ENCODE measurements at regions not wholly inside any gene's neighbourhood (a gene's known extent, or its start where the extent isn't known, plus 50 kb on each side); places are given as distances from the start of the nearest gene placed in this dataset.
A peak's percentile ranks its signal among the peaks of the same experiment; 100 is the strongest.

DNA sequence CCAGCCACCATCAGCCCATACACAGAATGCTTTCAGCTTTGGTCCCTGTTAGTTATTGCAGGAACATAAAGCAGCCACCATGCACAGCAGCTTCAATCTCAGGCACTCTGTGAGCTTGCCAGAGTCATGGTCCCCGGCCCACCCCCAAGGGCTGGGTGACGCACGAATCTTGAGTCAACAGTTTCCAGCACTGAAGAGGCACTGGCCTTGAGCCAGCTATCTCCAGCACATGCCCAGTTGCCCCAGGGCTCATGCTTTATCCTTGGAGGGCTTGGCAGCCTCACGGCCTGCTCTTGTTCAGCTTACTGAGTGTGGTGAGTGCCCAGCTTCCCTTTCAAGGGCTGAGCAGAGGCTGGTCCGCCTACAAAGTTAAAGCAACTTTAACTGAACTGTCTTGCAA is 200.7 kb upstream of the RAB4A start:
- in situ Hi-C loops (cut with HindIII; ENCODE audit: low pct_ligation_motif_present, low pct_unique_long_range_greater_than_20kb, low sequenced_read_pairs): no loop called here
- peak; percentile 63 for DNase-seq

- DNase-seq: no peak
- in situ Hi-C loops (cut with HindIII; ENCODE audit: low pct_ligation_motif_present, low pct_unique_long_range_greater_than_20kb, low sequenced_read_pairs): no loop called here
Measured at GRCh38 chr1:229073251-229073650, 197.7 kb upstream of the RAB4A start.

- no peak for DNase-seq
- in situ Hi-C loops (cut with HindIII; ENCODE audit: low pct_ligation_motif_present, low pct_unique_long_range_greater_than_20kb, low sequenced_read_pairs): no loop called here
Measured at GRCh38 chr1:229075217-229075616, 195.7 kb upstream of the RAB4A start.

DNA sequence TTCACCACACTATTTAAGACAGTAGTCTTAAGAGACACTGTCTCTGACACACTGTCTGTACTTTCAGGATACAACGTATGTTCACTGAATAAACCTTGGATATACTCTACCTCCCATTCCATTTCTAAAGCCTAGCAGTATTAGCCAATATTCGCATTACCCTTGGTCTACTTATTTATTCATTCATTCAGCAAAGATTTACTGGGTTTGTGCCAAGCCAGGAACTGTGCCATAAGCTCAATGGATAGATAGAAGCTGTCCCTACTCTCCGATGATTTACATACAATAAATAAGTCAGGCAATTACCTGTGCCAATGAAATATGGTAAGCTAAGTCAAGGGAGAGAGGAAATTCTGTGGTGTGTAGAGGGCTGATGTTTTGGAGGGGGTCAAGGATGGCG is 195.2 kb upstream of the RAB4A start:
- in situ Hi-C loops (cut with HindIII; ENCODE audit: low pct_ligation_motif_present, low pct_unique_long_range_greater_than_20kb, low sequenced_read_pairs): no loop called here
- DNase-seq: no peak

DNA sequence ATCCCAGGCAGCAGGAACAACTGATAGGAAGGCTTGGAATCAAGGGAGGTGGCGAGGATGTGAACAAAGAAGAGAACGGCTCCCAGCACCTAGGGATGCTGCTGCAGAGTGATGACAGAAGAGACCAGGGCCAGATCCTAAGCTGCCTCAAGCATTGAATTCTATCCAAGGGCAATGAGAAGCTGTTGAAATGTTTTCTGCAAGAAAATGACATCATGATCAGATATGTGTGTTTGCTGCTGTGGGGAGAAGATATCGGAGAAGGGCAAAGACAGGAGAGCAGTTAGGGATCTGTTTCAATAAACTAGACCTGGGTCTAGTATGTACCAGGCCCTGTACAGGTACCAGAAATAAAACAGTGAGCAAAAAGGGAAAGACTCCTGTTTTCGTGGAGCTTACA is 194.7 kb upstream of the RAB4A start:
- in situ Hi-C loops (cut with HindIII; ENCODE audit: low pct_ligation_motif_present, low pct_unique_long_range_greater_than_20kb, low sequenced_read_pairs): no loop called here
- no peak for DNase-seq

GRCh38 chr1:229079016-229079595 is 191.8 kb upstream of the RAB4A start:
- in situ Hi-C loops (cut with HindIII; ENCODE audit: low pct_ligation_motif_present, low pct_unique_long_range_greater_than_20kb, low sequenced_read_pairs): no loop called here
- no peak for DNase-seq

DNA sequence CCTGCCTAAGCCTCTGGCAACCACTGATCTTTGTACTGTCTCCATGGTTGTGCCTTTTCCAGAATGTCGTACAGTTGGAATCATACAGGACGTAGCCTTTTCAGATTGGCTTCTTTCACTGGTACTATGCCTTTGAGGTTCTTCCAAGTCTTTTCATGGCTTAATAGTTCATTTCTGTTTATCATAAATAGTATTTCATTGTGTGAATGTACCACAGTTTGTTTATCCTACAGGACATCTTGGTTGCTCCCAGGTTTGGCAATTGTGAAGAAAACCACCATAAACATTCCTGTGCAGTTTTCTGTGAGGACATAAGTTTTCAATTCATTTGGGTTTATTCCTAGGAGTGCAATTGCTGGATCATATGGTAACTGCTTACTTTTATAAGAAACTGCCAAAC is 190.6 kb upstream of the RAB4A start:
- in situ Hi-C loops (cut with HindIII; ENCODE audit: low pct_ligation_motif_present, low pct_unique_long_range_greater_than_20kb, low sequenced_read_pairs): no loop called here

GRCh38 chr1:229085291-229085690 is 185.6 kb upstream of the RAB4A start:
- no peak for DNase-seq
- in situ Hi-C loops (cut with HindIII; ENCODE audit: low pct_ligation_motif_present, low pct_unique_long_range_greater_than_20kb, low sequenced_read_pairs): no loop called here

More for the DNA sequence above, 190.6 kb upstream of the RAB4A start:
- no peak for DNase-seq

- in situ Hi-C loops (cut with HindIII; ENCODE audit: low pct_ligation_motif_present, low pct_unique_long_range_greater_than_20kb, low sequenced_read_pairs): no loop called here
- no peak for DNase-seq
Measured at GRCh38 chr1:229086091-229086490, 184.8 kb upstream of the RAB4A start.

GRCh38 chr1:229086686-229087085 is 184.2 kb upstream of the RAB4A start:
- in situ Hi-C loops (cut with HindIII; ENCODE audit: low pct_ligation_motif_present, low pct_unique_long_range_greater_than_20kb, low sequenced_read_pairs): no loop called here
- DNase-seq: no peak

DNA sequence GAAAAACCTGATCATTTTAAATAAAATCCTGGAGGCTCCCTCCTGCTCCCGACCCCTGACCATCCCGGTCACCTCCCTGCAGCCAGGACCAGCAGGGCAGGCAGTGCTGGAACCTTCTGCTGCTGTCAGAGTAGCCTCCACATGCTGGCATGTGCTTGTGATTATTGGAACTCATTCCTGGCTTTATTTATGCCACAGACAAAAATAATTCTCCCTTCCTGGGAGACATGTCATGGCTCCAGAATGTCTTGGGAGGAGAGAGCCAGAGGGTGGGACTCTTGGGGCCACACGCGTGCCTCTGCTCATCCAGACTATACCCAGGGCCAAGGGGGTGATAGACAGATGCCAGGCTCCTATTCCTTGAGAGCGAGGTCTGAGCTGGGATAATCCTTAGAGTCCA is 183.6 kb upstream of the RAB4A start:
- in situ Hi-C loops (cut with HindIII; ENCODE audit: low pct_ligation_motif_present, low pct_unique_long_range_greater_than_20kb, low sequenced_read_pairs): no loop called here
- DNase-seq: no peak

DNA sequence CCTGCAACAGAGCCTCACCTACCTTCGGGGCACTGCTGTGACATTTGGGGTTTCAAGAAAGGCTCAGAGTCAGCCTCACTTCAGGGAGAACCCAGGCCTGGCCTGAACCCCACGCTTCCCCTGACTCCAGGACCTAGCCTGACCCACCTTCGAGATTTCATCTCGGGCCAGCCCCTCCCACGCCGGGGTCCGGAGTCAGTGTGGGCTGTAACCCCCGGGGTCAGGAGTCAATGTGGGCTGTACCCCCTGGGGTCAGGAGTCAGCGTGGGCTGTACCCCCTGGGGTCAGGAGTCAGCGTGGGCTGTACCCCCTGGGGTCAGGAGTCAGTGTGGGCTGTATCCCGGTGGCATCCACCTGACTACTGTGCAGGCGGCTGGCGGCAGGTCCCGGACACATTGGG is 183.0 kb upstream of the RAB4A start:
- DNase-seq: no peak
- in situ Hi-C loops (cut with HindIII; ENCODE audit: low pct_ligation_motif_present, low pct_unique_long_range_greater_than_20kb, low sequenced_read_pairs): no loop called here

- in situ Hi-C loops (cut with HindIII; ENCODE audit: low pct_ligation_motif_present, low pct_unique_long_range_greater_than_20kb, low sequenced_read_pairs): no loop called here
- DNase-seq: no peak
Measured at GRCh38 chr1:229088711-229089110, 182.2 kb upstream of the RAB4A start.

DNA sequence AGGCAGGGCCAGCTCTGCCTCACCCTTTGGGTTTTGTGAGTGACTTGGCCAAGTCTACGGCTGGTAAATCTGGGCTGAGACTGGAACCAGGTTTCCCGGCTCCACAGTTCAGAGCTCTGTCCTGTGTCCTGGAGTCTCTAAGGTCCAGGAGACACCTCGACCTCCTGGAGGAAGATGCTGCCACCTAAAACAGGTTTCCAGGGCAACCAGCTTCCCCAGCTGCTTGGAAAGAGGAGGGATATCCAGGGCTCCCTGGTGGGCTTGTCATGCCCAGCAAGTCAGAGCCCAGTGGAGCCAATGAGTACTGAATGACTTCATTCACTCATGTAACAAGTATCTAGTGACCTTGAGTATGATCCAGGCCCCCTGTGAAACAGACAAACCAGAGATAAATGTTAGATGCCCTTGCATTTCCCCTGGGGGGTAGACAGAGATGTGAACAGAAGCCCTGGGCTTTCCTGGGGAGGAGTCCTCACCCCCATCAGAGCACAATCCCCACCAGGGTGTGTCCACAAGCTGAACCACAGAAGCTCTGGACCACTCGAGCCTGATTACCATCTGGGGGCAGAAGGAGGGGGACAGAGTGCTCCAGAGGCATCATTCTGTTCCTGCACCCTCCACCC is 181.2 kb upstream of the RAB4A start:
- in situ Hi-C loops (cut with HindIII; ENCODE audit: low pct_ligation_motif_present, low pct_unique_long_range_greater_than_20kb, low sequenced_read_pairs): no loop called here

DNA sequence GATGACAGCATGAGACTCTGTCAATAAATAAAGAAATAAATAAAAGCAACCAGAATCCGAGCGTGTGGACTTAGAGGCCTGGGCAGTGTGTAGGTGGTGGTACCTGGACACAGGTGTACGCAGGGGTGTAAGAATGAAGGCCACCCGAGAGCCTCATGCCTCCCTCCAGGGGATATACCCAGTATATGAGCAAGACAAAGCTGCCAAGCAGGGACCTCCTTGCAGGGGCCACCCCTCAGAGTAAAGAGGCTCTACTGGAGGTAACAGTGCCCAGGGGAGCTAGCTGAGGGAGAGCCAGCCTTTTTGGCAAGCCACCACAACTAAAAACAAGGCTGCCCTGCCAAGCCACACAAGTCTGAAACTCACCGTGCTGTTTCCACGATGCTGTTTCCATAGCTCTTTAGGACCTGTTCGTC is 179.2 kb upstream of the RAB4A start:
- DNase-seq: no peak
- in situ Hi-C loops (cut with HindIII; ENCODE audit: low pct_ligation_motif_present, low pct_unique_long_range_greater_than_20kb, low sequenced_read_pairs): no loop called here

More for the DNA sequence above, 181.2 kb upstream of the RAB4A start:
- no peak for DNase-seq

DNA sequence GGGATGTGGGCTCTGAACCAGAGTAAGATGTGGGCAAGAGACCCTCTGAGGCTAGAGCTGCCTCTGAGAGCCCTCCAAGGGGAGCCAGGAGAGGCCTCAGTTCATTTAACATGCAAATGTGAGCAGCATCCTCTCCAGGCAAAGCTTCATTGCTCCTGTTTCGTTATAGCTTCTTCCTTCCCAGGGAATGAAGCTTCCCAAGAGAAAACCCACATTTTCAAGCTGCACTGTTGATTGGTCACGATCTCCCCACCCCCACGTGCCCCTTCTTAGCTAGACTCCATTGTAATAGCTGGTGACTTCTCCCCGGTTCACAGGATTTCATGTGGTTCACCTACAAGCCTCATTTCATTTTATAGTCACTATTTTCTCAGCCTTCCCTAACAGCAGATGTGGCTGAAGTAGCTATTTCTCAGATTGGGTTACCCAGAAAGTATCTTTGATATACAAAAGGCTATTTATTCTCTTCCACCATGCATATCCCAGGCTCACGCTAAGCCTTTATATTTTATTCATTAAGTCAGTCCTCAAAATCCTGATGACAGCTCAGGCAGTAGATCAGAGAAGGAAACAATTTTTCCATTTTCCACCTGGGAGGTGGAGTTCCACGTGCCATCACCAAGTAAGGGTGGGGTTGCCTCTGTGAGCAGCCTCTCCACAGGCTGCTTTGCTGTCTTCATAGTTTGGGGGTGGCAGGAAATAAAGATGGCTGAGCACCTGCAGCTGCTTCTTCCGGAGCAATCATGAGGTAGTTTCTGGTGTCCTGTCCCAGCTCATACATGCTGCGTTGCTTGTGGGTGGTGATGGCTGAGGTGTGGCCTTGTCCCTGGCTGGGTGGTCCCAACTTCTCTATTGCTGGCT is 178.3 kb upstream of the RAB4A start:
- no peak for DNase-seq
- in situ Hi-C loops (cut with HindIII; ENCODE audit: low pct_ligation_motif_present, low pct_unique_long_range_greater_than_20kb, low sequenced_read_pairs): no loop called here

GRCh38 chr1:229093238-229093540 is 177.7 kb upstream of the RAB4A start:
- in situ Hi-C loops (cut with HindIII; ENCODE audit: low pct_ligation_motif_present, low pct_unique_long_range_greater_than_20kb, low sequenced_read_pairs): no loop called here
- no peak for DNase-seq

DNA sequence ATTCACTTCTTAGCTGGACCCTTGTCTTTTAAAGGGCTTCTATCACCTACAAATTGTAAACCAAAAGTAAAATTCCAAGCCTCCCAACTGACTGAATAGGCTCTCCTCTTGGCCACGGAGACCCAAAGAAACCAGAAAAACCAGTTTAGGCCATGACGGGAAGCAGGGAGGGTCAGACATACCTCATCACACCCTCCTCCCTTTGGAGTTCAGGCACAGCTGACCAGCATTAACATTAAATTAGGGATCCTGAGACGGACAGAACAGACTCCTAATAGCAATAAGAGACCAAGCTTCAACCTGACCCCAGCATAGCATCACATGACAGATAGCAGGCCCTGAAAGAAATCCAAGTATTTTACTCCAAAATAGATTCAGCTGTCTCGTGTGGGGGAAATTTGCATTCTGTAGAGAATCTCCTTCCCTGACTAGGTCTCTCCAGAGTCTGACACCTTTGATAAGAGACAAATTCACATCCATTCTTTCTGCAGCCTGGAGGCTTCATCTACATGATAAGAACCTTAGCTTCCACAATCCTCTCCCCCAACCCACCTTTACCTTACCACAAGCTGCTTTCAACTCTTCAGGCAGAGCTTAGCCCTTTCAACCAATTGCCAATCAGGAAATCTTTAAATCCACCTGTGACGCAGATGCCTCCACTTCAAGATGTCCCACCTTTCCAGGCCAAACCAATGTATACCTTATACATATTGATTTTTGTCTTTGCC is 177.1 kb upstream of the RAB4A start:
- no peak for DNase-seq
- in situ Hi-C loops (cut with HindIII; ENCODE audit: low pct_ligation_motif_present, low pct_unique_long_range_greater_than_20kb, low sequenced_read_pairs): no loop called here
